KMS-11 (cell line): ENCODE measurements at regions not wholly inside any gene's neighbourhood (a gene's known extent, or its start where the extent isn't known, plus 50 kb on each side); places are given as distances from the start of the nearest gene placed in this dataset.

Experiments used
- H2AFZ ChIP-seq: fragments of 200-600 bp; sonication (generic); 2 replicates; pipeline ENCODE4 v1.6.1; 2016; ENCODE audit warnings: antibody characterized with exemption, mixed run types, low read depth
- H3K27ac ChIP-seq: fragments of 200-600 bp; sonication (generic); 2 replicates; pipeline ENCODE4 v1.6.1; 2016; ENCODE audit warnings: mild to moderate bottlenecking, mixed run types
- H3K27me3 ChIP-seq: fragments of 200-600 bp; sonication (generic); 2 replicates; pipeline ENCODE4 v1.6.1; 2017; ENCODE audit warnings: mild to moderate bottlenecking, low read depth, mixed run types, moderate library complexity; ENCODE audit not compliant: insufficient read depth
- H3K36me3 ChIP-seq: fragments of 200-600 bp; sonication (generic); 2 replicates; pipeline ENCODE4 v1.6.1; 2017; ENCODE audit warnings: mild to moderate bottlenecking, mixed run types; ENCODE audit not compliant: insufficient read depth
- H3K4me1 ChIP-seq: fragments of 200-600 bp; sonication (generic); 2 replicates; pipeline ENCODE4 v1.6.1; 2016; ENCODE audit warnings: mild to moderate bottlenecking, low read depth, mixed run types; ENCODE audit not compliant: poor library complexity, severe bottlenecking
- H3K4me2 ChIP-seq: fragments of 200-600 bp; sonication (generic); 2 replicates; pipeline ENCODE4 v1.7.0; 2016; ENCODE audit warnings: mild to moderate bottlenecking, mixed run types
- H3K4me3 ChIP-seq: fragments of 200-600 bp; sonication (generic); IDR thresholded peaks from 2 replicates; pipeline ENCODE4 v1.6.1; 2017; ENCODE audit warnings: low read depth, low read length, mixed read lengths; ENCODE audit not compliant: insufficient read depth
- H3K79me2 ChIP-seq: fragments of 200-600 bp; sonication (generic); 2 replicates; pipeline ENCODE4 v1.6.1; 2016; ENCODE audit warnings: low read depth, mixed run types; ENCODE audit not compliant: insufficient read depth
- H3K9ac ChIP-seq: fragments of 200-600 bp; sonication (generic); 2 replicates; pipeline ENCODE4 v1.6.1; 2016; ENCODE audit warnings: mild to moderate bottlenecking, mixed run types
- H4K20me1 ChIP-seq: fragments of 200-600 bp; sonication (generic); 2 replicates; pipeline ENCODE4 v1.6.1; 2016; ENCODE audit warnings: mild to moderate bottlenecking, mixed run types; ENCODE audit not compliant: insufficient read depth
- TF ChIP-seq, protein P1 (sequence below): fragments of 200-600 bp; sonication (generic); conservative IDR thresholded peaks from 2 replicates; pipeline ENCODE4 v1.6.1; 2017; ENCODE audit warnings: low read depth, mild to moderate bottlenecking, antibody characterized with exemption, low read length, moderate library complexity, mixed read lengths

DNA sequence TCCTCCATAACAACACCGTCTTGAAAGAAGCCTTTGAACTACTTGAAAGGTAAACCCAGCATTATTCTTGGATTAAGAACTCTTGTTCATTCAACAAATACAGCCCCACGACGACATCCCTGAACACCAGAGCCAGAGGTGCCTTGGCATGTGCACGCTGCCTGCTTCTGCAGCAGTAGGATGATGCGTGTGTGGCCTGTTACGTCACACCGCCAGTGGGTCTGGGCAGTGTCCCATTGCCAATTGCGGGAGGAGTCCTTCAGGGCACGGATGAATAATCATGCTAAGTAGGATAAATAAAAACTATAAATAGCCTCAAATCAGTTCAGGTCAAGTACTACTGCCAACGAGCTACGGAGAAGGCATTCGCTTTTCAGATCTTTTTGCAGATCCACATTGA is 380.5 kb downstream of the SHANK2 start:
- Histone ChIP-seq H3K9ac (no peak overlapping the region), H3K27ac (no peak overlapping the region), H3K36me3 (no peaks in the 10 kb centered on the region), H4K20me1 (no peaks in the 10 kb centered on the region), H3K79me2 (no peaks in the 10 kb centered on the region), H3K4me3 (no peak overlapping the region), H3K4me1 (no peaks in the 10 kb centered on the region), H2AFZ (no peak overlapping the region), H3K27me3 (no peaks in the 10 kb centered on the region), H3K4me2 (no peak overlapping the region)
- TF ChIP-seq, protein P1, sequence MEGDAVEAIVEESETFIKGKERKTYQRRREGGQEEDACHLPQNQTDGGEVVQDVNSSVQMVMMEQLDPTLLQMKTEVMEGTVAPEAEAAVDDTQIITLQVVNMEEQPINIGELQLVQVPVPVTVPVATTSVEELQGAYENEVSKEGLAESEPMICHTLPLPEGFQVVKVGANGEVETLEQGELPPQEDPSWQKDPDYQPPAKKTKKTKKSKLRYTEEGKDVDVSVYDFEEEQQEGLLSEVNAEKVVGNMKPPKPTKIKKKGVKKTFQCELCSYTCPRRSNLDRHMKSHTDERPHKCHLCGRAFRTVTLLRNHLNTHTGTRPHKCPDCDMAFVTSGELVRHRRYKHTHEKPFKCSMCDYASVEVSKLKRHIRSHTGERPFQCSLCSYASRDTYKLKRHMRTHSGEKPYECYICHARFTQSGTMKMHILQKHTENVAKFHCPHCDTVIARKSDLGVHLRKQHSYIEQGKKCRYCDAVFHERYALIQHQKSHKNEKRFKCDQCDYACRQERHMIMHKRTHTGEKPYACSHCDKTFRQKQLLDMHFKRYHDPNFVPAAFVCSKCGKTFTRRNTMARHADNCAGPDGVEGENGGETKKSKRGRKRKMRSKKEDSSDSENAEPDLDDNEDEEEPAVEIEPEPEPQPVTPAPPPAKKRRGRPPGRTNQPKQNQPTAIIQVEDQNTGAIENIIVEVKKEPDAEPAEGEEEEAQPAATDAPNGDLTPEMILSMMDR, result no peak

DNA sequence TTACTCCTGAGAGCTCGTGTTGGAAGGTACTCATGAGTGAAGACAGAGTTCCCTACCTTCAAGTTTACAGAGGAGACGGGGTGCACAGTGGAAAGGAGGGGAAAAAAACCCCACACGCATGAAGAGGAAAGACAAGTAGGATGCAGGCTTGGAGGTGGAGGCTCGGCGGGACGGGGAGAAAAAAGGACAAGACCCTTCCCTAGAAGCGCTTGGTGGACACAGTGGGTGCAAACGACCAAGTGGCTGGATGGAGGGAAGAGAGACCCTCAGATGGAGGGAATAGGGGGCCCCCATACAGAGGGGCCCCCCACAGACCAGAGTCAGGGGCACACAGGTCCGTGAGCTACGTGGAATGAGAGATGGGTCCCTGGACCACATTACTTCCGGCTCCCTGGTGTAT is 380.1 kb downstream of the SHANK2 start:
- Histone ChIP-seq H3K36me3 (no peaks in the 10 kb centered on the region), H3K27me3 (no peaks in the 10 kb centered on the region), H3K4me1 (no peaks in the 10 kb centered on the region), H4K20me1 (no peaks in the 10 kb centered on the region), H3K4me2 (no peak overlapping the region), H3K27ac (no peak overlapping the region), H3K9ac (no peak overlapping the region), H2AFZ (no peak overlapping the region), H3K79me2 (no peaks in the 10 kb centered on the region), H3K4me3 (no peak overlapping the region)
- TF ChIP-seq, protein P1, result no peak

DNA sequence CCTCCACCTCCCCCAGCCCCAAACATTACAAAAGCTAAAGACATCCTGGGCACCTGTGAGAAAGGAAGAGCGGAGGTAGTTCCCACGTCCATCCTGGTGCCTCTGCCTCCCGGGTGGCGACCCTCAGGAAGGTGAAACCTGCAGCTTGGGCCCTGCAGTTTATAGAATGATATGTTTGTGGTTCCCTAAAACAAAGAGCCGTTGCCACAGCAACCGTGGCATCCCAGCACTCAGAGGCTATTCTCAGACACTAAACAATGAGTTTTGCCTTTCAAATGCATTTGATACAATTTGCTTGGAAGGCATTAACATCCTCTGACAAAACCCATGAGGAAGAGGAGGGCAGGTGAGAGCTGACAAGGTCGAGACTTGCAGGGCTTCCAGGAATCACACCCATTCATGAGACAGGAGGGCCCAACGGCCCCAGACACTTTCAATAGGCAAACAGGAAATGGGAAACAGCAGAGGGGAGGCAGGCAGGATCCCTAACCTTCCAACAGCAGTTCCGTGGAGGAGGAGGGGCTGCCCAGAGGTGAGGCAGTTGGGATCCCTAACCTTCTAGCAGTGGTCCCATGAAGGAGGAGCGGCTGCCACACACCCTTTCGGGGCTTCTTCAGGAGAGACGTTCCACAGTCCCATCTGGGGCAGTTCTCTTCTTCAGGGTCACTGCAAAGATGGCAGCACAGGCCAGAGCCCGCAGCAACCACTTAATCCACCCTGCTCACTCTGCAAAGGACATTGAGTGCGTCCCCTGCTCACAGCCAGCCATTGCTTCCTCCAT is 379.2 kb downstream of the SHANK2 start:
- Histone ChIP-seq H3K36me3 (no peaks in the 10 kb centered on the region), H2AFZ (no peak overlapping the region), H3K9ac (no peak overlapping the region), H3K4me2 (no peak overlapping the region), H3K4me3 (no peak overlapping the region), H3K4me1 (no peaks in the 10 kb centered on the region), H3K79me2 (no peaks in the 10 kb centered on the region), H3K27me3 (no peaks in the 10 kb centered on the region), H4K20me1 (no peaks in the 10 kb centered on the region), H3K27ac (no peak overlapping the region)
- TF ChIP-seq, protein P1, result no peak

DNA sequence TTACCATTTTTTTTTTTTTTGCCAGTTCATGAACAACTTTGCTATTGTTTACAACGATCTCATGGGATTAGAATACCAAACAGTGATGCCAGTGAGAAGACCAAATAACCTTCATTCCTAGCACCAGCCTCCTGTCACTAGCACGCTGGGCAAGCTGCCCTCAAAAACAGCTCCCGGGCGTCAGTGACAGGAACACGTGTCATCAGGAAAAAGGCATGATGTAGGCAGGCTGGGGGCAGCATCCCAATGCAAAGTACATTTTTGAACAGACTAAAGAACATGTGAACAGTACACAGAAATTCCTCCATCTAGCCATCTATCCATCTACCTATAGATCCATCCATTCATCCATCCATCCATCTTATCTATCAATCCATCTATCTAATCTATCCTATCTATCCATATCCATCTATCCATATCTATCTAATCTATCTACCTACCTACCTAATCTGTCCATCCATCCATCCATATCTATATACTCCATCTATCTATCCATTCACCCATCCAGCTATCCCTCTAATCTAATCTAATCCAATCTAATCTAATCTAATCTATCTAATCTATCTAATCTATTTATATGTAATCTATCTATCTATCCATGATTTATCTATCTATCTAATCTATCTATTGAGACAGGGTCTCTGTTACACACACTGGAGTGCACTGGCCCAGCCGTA is 378.5 kb downstream of the SHANK2 start:
- Histone ChIP-seq H3K27ac (no peak overlapping the region), H3K4me2 (no peak overlapping the region), H3K9ac (no peak overlapping the region), H2AFZ (no peak overlapping the region), H3K4me1 (no peaks in the 10 kb centered on the region), H3K27me3 (no peaks in the 10 kb centered on the region), H3K36me3 (no peaks in the 10 kb centered on the region), H3K4me3 (no peak overlapping the region), H3K79me2 (no peaks in the 10 kb centered on the region), H4K20me1 (no peaks in the 10 kb centered on the region)
- TF ChIP-seq, protein P1, result no peak
